Mucosa of rectum (tissue), 2 donors: ENCODE measurements at regions not wholly inside any gene's neighbourhood (a gene's known extent, or its start where the extent isn't known, plus 50 kb on each side); places are given as distances from the start of the nearest gene placed in this dataset.

Experiments used
- H3K27ac ChIP-seq, 2 donors: one replicate each; pipeline ENCODE4 v1.7.0; 2013; ENCODE audit warnings: inconsistent platforms in 2 of 2, low read depth in 2 of 2, low read length in 2 of 2
- H3K27me3 ChIP-seq, 2 donors: one replicate each; pipeline ENCODE4 v1.7.0; 2013; ENCODE audit warnings: low read length in 2 of 2; ENCODE audit not compliant: control insufficient read depth in 2 of 2, insufficient read depth in 2 of 2
- H3K36me3 ChIP-seq, 2 donors: one replicate each; pipeline ENCODE4 v1.7.0; 2013; ENCODE audit warnings: low read length in 2 of 2; ENCODE audit not compliant: control insufficient read depth in 2 of 2, insufficient read depth in 2 of 2
- H3K4me1 ChIP-seq, 2 donors: one replicate each; pipeline ENCODE4 v1.7.0; 2013; ENCODE audit warnings: low read length in 2 of 2, mild to moderate bottlenecking in 1 of 2; ENCODE audit not compliant: control insufficient read depth in 2 of 2, insufficient read depth in 2 of 2
- H3K4me3 ChIP-seq, 2 donors: one replicate each; pipeline ENCODE4 v1.7.0; 2013; ENCODE audit warnings: low read length in 2 of 2
- H3K9ac ChIP-seq, 2 donors: one replicate each; pipeline ENCODE4 v1.7.0; 2013; ENCODE audit warnings: low read length in 2 of 2, low read depth in 1 of 2, mild to moderate bottlenecking in 1 of 2
- H3K9me3 ChIP-seq, 2 donors: one replicate each; pipeline ENCODE4 v1.7.0; 2013; ENCODE audit warnings: low read length in 2 of 2; ENCODE audit not compliant: control insufficient read depth in 2 of 2
- donor health status: healthy.
- donor health status: Normal muscosa, but diverticular disease.

- no peaks in the 10 kb centered on the region for H3K27me3 ChIP-seq
- H3K36me3 ChIP-seq: no peaks in the 10 kb centered on the region
- H3K4me3 ChIP-seq: no peak overlapping the region
- H3K9ac ChIP-seq: no peak overlapping the region
- H3K27ac ChIP-seq: no peak overlapping the region
- H3K4me1 ChIP-seq: no peaks in the 10 kb centered on the region
- H3K9me3 ChIP-seq: no peaks in the 10 kb centered on the region
These were observed 309.0 kb downstream of the TFEC start for GRCh38 chr7:115721293-115722217.

- Histone ChIP-seq H3K27me3 (no peaks in the 10 kb centered on the region), H3K4me3 (no peak overlapping the region), H3K4me1 (no peaks in the 10 kb centered on the region), H3K9me3 (no peaks in the 10 kb centered on the region), H3K36me3 (no peaks in the 10 kb centered on the region), H3K27ac (no peak overlapping the region), H3K9ac (no peak overlapping the region)
These were observed 310.6 kb downstream of the TFEC start for GRCh38 chr7:115719963-115720362.

DNA sequence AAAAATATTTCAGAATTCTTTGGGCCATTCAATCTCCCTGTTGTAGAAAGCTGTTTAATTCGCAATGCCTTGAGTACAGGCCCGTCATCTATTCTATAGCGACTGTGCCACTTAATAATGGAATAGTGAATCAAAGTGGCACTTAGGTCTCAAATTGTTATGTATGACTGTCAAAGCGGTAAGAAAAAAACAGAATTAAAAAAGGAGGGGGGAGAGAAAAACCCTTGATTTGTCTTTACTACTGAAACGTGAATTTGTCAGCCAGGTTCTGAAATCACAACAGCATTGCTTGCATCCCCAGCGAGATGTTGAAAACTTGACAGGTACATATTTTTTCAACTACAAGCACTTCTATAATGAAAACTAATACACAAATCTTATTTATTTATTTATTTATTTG, 320.9 kb downstream of the TFEC start:
- Histone ChIP-seq H3K36me3 (no peaks in the 10 kb centered on the region), H3K4me3 (no peak overlapping the region), H3K9me3 (no peaks in the 10 kb centered on the region), H3K4me1 (peaks cover 0 to 3% of the 10 kb centered on the region in 2 donors), H3K27ac (no peak overlapping the region), H3K27me3 (no peaks in the 10 kb centered on the region), H3K9ac (no peak overlapping the region)

- no peak overlapping the region for H3K9ac ChIP-seq
- H3K36me3 ChIP-seq: no peaks in the 10 kb centered on the region
- H3K27ac ChIP-seq: no peak overlapping the region
- H3K27me3 ChIP-seq: no peaks in the 10 kb centered on the region
- no peak overlapping the region for H3K4me3 ChIP-seq
- peaks cover 0 to 3% of the 10 kb centered on the region in 2 donors for H3K4me1 ChIP-seq
- no peaks in the 10 kb centered on the region for H3K9me3 ChIP-seq
These were observed 322.6 kb downstream of the TFEC start for GRCh38 chr7:115708013-115708341.

DNA sequence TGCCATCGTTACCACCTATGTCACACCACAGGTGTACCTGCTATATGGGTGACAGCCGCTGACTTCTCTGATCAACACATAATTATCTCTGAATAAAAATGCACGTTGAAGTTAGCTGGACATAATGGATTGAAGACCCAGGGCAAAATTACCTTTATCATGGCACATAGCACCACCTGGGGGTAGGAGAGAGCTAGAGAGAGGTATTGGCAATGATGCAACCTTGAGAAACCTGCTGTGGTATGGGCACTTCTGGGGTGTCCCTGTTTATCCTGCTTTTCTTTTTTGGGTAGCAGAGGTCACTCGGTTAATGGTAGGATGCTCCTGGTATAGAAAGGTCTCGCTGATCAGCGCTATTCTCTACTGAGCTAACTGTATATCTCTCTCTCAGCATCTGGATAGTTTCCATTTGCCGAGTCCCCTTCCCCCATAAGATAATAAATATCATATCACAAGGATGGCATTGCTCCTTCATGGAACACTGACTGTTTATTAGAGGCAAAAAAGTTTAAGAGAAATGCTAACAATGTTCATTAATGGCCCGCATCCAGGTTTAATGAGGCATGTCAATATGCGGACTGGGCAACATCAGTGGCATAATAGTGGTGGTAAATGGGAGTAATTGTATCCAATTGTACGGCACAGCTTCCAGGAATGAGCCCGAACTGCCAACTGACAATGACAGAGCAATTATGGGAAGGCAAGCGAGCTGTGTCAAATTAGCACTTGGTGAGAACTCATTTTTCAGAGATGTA, 323.1 kb downstream of the TFEC start:
- Histone ChIP-seq H3K4me1 (peaks cover 0 to 3% of the 10 kb centered on the region in 2 donors), H3K27me3 (no peaks in the 10 kb centered on the region), H3K27ac (no peak overlapping the region), H3K9ac (no peak overlapping the region), H3K4me3 (no peak overlapping the region), H3K9me3 (no peaks in the 10 kb centered on the region), H3K36me3 (no peaks in the 10 kb centered on the region)

DNA sequence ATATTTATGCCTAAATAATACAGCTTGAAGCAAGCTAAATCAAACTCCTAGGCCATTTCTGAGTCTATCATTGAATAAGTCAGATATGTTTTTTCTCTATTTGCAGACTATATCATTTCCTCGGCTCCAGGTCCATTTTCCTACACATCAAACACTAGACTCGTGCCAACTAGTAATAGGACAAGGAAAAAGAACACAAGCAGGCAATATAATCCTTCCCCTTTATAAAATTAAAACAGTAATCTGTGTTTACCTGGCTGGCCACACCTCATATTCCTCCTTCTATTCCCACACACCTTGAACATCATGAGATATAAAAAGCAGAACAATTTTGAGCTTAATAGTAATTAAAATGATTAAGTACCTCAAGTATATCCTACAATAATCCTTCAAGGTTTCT, 325.7 kb downstream of the TFEC start:
- Histone ChIP-seq H3K27me3 (no peaks in the 10 kb centered on the region), H3K27ac (no peak overlapping the region), H3K36me3 (no peaks in the 10 kb centered on the region), H3K4me3 (no peak overlapping the region), H3K9me3 (no peaks in the 10 kb centered on the region), H3K4me1 (peaks cover 0 to 3% of the 10 kb centered on the region in 2 donors), H3K9ac (no peak overlapping the region)

DNA sequence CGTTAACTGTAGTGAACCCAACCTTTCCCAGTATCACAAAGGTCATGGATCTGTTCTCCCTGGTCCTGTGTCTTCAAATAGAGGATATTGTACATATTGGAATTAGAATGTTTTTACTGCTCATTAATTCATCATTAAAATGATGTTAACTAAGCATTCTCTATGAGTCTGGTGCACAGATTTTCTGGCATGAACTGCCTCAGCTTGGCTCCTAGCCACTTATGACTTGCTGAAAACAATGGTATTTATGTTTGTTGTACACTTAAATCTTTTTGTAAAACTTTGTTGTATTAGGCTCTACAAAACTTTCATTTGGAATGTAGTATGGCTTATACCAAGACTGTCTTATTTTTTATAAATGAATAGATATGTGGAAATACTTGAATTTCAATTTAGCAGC, 329.4 kb downstream of the TFEC start:
- no peaks in the 10 kb centered on the region for H3K9me3 ChIP-seq
- H3K36me3 ChIP-seq: no peaks in the 10 kb centered on the region
- peaks cover 0 to 3% of the 10 kb centered on the region in 2 donors for H3K4me1 ChIP-seq
- no peak overlapping the region for H3K27ac ChIP-seq
- H3K4me3 ChIP-seq: no peak overlapping the region
- H3K9ac ChIP-seq: no peak overlapping the region
- no peaks in the 10 kb centered on the region for H3K27me3 ChIP-seq

DNA sequence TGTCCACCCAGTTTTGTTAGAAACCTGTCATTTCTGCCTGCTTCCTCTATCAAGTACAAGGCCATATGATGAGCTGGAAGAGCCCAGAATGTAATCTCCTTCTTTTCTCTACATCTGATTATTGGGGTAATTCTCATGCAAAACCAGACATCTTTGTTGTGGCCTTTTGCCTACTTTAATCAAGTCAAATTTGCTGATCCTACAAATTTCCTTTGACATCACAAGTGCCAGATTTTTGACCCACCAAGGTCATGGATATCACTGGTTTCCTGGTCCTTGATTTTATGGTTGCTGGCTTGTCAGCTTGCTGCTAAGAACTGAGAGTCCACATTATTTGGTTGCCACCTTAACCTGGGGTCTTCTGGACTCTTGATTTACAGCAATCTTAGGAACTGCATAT, 336.1 kb downstream of the TFEC start:
- Histone ChIP-seq H3K27ac (no peak overlapping the region), H3K36me3 (no peaks in the 10 kb centered on the region), H3K9me3 (no peaks in the 10 kb centered on the region), H3K9ac (no peak overlapping the region), H3K4me1 (no peaks in the 10 kb centered on the region), H3K4me3 (no peak overlapping the region), H3K27me3 (no peaks in the 10 kb centered on the region)

GRCh38 chr7:115693779-115694178, 336.8 kb downstream of the TFEC start:
- Histone ChIP-seq H3K27me3 (no peaks in the 10 kb centered on the region), H3K9me3 (no peaks in the 10 kb centered on the region), H3K36me3 (no peaks in the 10 kb centered on the region), H3K4me1 (no peaks in the 10 kb centered on the region), H3K4me3 (no peak overlapping the region), H3K27ac (no peak overlapping the region), H3K9ac (no peak overlapping the region)

GRCh38 chr7:115689941-115690340, 340.6 kb downstream of the TFEC start:
- Histone ChIP-seq H3K27ac (no peak overlapping the region), H3K4me1 (no peaks in the 10 kb centered on the region), H3K9ac (no peak overlapping the region), H3K9me3 (no peaks in the 10 kb centered on the region), H3K4me3 (no peak overlapping the region), H3K36me3 (no peaks in the 10 kb centered on the region), H3K27me3 (no peaks in the 10 kb centered on the region)
